Spleen (tissue), 11 donors: ENCODE measurements at regions not wholly inside any gene's neighbourhood (a gene's known extent, or its start where the extent isn't known, plus 50 kb on each side); places are given as distances from the start of the nearest gene placed in this dataset.

Source experiments
- DNase-seq: peaks from one replicate; pipeline ENCODE4 v3.0.0-alpha.2; 2020
- H3K27ac ChIP-seq, 8 donors: fragments of 200-600 bp; sonication (generic) in 7 of 8; 1 replicate in 4 of 8; 2 replicates in 4 of 8; pipeline versions ENCODE4 v1.5.0 to v1.8.0; 2016 to 2021; ENCODE audit warnings: inconsistent platforms in 4 of 8, mild to moderate bottlenecking in 4 of 8, moderate library complexity in 1 of 8
- H3K27me3 ChIP-seq, 7 donors: fragments of 200-600 bp; sonication (generic) in 6 of 7; replicated peaks in 1 of 7; 1 replicate in 4 of 7; 2 replicates in 3 of 7; pipeline versions ENCODE4 v1.5.0 to v1.8.0; 2016 to 2021; ENCODE audit warnings: inconsistent platforms in 3 of 7, mild to moderate bottlenecking in 1 of 7
- H3K36me3 ChIP-seq, 6 donors: fragments of 200-600 bp; sonication (generic) in 5 of 6; 1 replicate in 4 of 6; 2 replicates in 2 of 6; pipeline versions ENCODE4 v1.5.0 to v1.8.0; 2016 to 2021; ENCODE audit warnings: inconsistent platforms in 2 of 6
- H3K4me1 ChIP-seq, 6 donors: fragments of 200-600 bp; sonication (generic) in 5 of 6; 1 replicate in 3 of 6; 2 replicates in 3 of 6; pipeline versions ENCODE4 v1.5.0 to v1.8.0; 2016 to 2021; ENCODE audit warnings: inconsistent platforms in 3 of 6
- H3K4me3 ChIP-seq, 8 donors: fragments of 200-600 bp; sonication (generic) in 7 of 8; 1 replicate in 4 of 8; 2 replicates in 4 of 8; pipeline versions ENCODE4 v1.5.0 to v1.8.0; 2016 to 2021; ENCODE audit warnings: inconsistent platforms in 4 of 8, mild to moderate bottlenecking in 4 of 8, moderate library complexity in 2 of 8
- H3K9me3 ChIP-seq, 8 donors: fragments of 200-600 bp; sonication (generic) in 7 of 8; 1 replicate in 4 of 8; 2 replicates in 4 of 8; pipeline versions ENCODE4 v1.5.0 to v1.8.0; 2016 to 2021; ENCODE audit warnings: inconsistent platforms in 4 of 8
- POLR2A ChIP-seq, 3 donors: fragments of 450-650 bp; IDR thresholded peaks; one replicate each; pipeline ENCODE4 v1.5.1; 2017; ENCODE audit warnings: antibody characterized with exemption in 3 of 3, mild to moderate bottlenecking in 1 of 3
- POLR2AphosphoS5 ChIP-seq, 3 donors: sonication (generic); formaldehyde crosslinking; IDR thresholded peaks; one replicate each; pipeline ENCODE4 v1.5.1; 2017; ENCODE audit warnings: antibody characterized with exemption in 3 of 3
- WGBS, 5 donors: extraction: QIAGEN DNeasy Blood & Tissue Kit in 3 of 5; methylation state at CpG; one replicate each; pipeline versions ENCODE4 v1.1.5 to v1.1.7; 2013 to 2018; 5-methylcytosine and 5-hydroxymethylcytosine counted together
- intact Hi-C: fragments of 100-400 bp; cut with DNase I; formaldehyde crosslinking; loops from one replicate; pipeline ENCODE4 v1.15.0; 2023; ENCODE audit warnings: low total_unique reads
- TF ChIP-seq, protein P1 (sequence below), 11 experiments: fragments of 200-600 bp in 7 of 11; fragments of 450-650 bp in 4 of 11; sonication (generic) in 4 of 11; IDR thresholded peaks in 8 of 11; conservative IDR thresholded peaks in 3 of 11; 1 replicate in 7 of 11; 2 replicates in 4 of 11; pipeline versions ENCODE4 v1.4.0 to v1.8.0; 2016 to 2021; ENCODE audit warnings: antibody characterized with exemption in 11 of 11, inconsistent platforms in 4 of 11, mild to moderate bottlenecking in 1 of 11
- donor health status: healthy with polysubstance abuse.
- donor health status: DM: no; HTN: no; CAD: no; lungs with moderate emphysema.
- donor health status: DM: no; HTN: no; CAD: no.
- donor health status: Bipolar disorder and iron deficiency.
- donor health status: healthy.
- donor health status: DM: no; HTN: no; CAD: no.
- donor health status: DM: yes; HTN: yes; CAD: no.

DNA sequence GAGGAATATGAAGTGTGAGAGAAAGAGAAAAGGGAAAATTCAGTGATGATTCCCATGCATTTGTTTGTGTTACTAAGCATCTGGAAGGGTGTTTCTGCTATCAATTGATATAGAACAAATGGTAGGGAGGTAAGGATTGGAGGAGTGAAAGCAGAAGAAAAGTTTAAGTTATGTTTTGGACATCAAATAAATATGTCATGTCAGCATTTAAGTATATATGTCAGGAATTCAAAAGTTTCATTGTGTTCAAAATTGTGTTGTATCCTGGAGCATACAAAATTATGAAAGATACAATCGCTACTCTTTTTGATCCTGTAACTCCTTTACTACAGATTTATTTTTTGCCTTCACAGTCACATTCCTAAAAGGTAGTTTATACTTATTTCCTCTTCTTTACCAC, 885.8 kb downstream of the KCNA4 start:
- DNase-seq: no peak
- 88 to 97% (median 90%) methylated on average over 1 of the region's 1 CpG for WGBS, 5 donors
- H3K4me3 ChIP-seq: no peak overlapping the region
- no peaks in the 10 kb centered on the region for H3K27me3 ChIP-seq
- TF ChIP-seq POLR2AphosphoS5 (IDR thresholded peaks at IDR 0.05) (no peak), POLR2A (IDR thresholded peaks at IDR 0.05) (no peak)
- TF ChIP-seq, protein P1, sequence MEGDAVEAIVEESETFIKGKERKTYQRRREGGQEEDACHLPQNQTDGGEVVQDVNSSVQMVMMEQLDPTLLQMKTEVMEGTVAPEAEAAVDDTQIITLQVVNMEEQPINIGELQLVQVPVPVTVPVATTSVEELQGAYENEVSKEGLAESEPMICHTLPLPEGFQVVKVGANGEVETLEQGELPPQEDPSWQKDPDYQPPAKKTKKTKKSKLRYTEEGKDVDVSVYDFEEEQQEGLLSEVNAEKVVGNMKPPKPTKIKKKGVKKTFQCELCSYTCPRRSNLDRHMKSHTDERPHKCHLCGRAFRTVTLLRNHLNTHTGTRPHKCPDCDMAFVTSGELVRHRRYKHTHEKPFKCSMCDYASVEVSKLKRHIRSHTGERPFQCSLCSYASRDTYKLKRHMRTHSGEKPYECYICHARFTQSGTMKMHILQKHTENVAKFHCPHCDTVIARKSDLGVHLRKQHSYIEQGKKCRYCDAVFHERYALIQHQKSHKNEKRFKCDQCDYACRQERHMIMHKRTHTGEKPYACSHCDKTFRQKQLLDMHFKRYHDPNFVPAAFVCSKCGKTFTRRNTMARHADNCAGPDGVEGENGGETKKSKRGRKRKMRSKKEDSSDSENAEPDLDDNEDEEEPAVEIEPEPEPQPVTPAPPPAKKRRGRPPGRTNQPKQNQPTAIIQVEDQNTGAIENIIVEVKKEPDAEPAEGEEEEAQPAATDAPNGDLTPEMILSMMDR (IDR thresholded peaks at IDR 0.05 in 8 of 11, conservative IDR thresholded peaks at IDR 0.05 in 3 of 11): no peak
- H3K9me3 ChIP-seq: no peaks in the 10 kb centered on the region
- H3K36me3 ChIP-seq: no peaks in the 10 kb centered on the region
- no peak overlapping the region for H3K27ac ChIP-seq
- no peaks in the 10 kb centered on the region for H3K4me1 ChIP-seq
- intact Hi-C loops: no loop called here

DNA sequence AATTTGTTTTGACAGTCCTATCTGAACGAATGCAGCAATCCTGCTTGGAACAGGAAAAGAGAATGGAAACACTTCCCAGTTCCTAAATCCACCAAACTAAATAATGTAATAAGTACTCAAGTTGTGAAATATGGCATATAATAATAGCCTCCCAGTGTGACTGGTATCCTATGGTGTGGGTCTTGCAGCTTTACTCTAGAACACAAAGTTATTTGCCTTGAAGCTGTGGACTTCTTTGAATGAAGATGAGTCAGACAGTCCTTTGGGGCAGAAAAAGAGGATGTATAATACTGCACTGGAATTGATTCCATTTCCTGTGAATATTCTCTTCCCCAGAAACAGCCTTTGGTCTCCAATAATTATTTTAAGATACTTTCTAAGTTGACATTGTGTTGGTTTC, 887.0 kb downstream of the KCNA4 start:
- DNase-seq: no peak
- TF ChIP-seq, protein P1 (IDR thresholded peaks at IDR 0.05 in 8 of 11, conservative IDR thresholded peaks at IDR 0.05 in 3 of 11): no peak
- TF ChIP-seq POLR2AphosphoS5 (IDR thresholded peaks at IDR 0.05): no peak
- TF ChIP-seq POLR2A (IDR thresholded peaks at IDR 0.05): no peak
- no peak overlapping the region for H3K4me3 ChIP-seq
- no peaks in the 10 kb centered on the region for H3K4me1 ChIP-seq
- H3K27me3 ChIP-seq: no peaks in the 10 kb centered on the region
- H3K27ac ChIP-seq: no peak overlapping the region
- intact Hi-C loops: no loop called here
- no peaks in the 10 kb centered on the region for H3K9me3 ChIP-seq
- 35 to 63% (median 54%) methylated on average over 1 of the region's 1 CpG for WGBS, 5 donors
- no peaks in the 10 kb centered on the region for H3K36me3 ChIP-seq

DNA sequence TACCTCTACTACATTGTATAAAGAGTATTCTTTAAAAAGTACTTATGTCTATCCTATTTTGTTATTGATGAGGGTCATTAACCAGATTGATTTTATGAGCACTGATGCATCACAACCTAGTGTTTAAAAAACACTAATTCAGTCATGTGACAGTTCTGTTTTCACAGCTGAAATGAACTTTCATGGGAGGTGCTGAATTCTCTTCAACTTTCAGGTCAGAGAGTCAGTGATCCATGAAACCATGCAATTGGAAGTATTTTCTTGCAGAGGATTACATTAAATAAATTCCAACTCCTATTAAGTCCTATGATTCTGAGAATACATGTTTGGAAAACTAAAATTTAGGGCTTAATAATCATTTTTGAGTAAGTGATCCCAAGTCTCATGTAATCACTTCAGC, 889.4 kb downstream of the KCNA4 start:
- H3K27me3 ChIP-seq: no peaks in the 10 kb centered on the region
- H3K9me3 ChIP-seq: no peaks in the 10 kb centered on the region
- no peak for DNase-seq
- H3K27ac ChIP-seq: no peak overlapping the region
- no peaks in the 10 kb centered on the region for H3K36me3 ChIP-seq
- TF ChIP-seq, protein P1 (IDR thresholded peaks at IDR 0.05 in 8 of 11, conservative IDR thresholded peaks at IDR 0.05 in 3 of 11): no peak
- TF ChIP-seq POLR2AphosphoS5 (IDR thresholded peaks at IDR 0.05) (no peak), POLR2A (IDR thresholded peaks at IDR 0.05) (no peak)
- no peak overlapping the region for H3K4me3 ChIP-seq
- intact Hi-C loops: no loop called here
- no peaks in the 10 kb centered on the region for H3K4me1 ChIP-seq

DNA sequence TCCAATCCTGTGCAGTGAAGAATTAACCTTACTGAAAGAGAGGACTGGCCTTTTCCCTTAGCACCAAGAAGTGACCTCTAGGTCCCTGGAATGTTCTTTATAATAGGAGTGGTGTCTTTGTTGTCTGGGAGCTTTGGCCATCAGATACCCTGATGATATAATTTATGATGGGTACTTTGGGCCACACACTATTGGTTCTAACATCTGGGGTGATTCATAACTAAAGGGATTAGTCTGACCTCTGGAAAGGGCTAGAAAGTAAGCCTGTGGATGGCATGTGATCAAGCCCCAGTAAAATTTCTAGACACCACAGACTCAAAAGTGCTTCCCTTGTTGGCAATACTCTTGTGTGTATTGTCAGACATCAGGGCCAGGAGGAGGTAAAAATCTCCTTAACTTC, 891.2 kb downstream of the KCNA4 start:
- DNase-seq: no peak
- no peak for TF ChIP-seq POLR2AphosphoS5 (IDR thresholded peaks at IDR 0.05)
- Histone ChIP-seq H3K36me3 (no peaks in the 10 kb centered on the region), H3K27ac (no peak overlapping the region), H3K4me1 (no peaks in the 10 kb centered on the region), H3K27me3 (no peaks in the 10 kb centered on the region), H3K4me3 (no peak overlapping the region), H3K9me3 (no peaks in the 10 kb centered on the region)
- intact Hi-C loops: no loop called here

DNA sequence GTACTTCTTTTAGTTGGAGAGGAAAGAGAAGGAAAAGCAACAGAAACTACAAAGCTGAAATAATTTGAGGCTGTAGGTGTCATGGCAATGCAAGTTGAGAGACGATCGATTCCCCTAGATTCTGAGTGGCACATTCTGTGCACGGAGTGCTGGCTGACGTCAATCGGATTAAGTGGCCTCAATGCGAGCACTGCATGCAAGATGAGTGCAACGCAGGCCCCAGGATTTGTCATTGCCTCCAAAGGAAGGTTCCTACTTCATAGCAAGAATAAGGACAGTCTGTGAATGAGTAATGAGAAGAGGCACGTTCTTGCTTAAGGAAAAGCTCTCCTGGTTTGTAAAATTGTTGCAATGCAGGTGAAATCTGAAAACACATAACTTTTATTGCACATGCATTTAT, 892.4 kb downstream of the KCNA4 start:
- no peaks in the 10 kb centered on the region for H3K27me3 ChIP-seq
- no peaks in the 10 kb centered on the region for H3K36me3 ChIP-seq
- no peaks in the 10 kb centered on the region for H3K4me1 ChIP-seq
- H3K9me3 ChIP-seq: no peaks in the 10 kb centered on the region
- H3K4me3 ChIP-seq: no peak overlapping the region
- TF ChIP-seq POLR2A (IDR thresholded peaks at IDR 0.05) (no peak), POLR2AphosphoS5 (IDR thresholded peaks at IDR 0.05) (no peak)
- TF ChIP-seq, protein P1 (IDR thresholded peaks at IDR 0.05 in 8 of 11, conservative IDR thresholded peaks at IDR 0.05 in 3 of 11): no peak
- WGBS, 5 donors: 75 to 86% (median 85%) methylated on average over 8 of the region's 8 CpGs
- DNase-seq: no peak
- intact Hi-C loops: no loop called here
- H3K27ac ChIP-seq: no peak overlapping the region
